ENCODE measurements at regions not wholly inside any gene's neighbourhood (a gene's known extent, or its start where the extent isn't known, plus 50 kb on each side); places are given as distances from the start of the nearest gene placed in this dataset.
"Not testable (repeated sequence)": the region's sequence is repeated elsewhere in the genome, so short reads cannot be mapped to it uniquely, and the experiment has no call there.

- not testable (repeated sequence) for DNase-seq
Observed at GRCh38 chr6:112887424-112887823, 540.3 kb downstream of the RFPL4B start.

GRCh38 chr6:112899541-112899940 is 552.4 kb downstream of the RFPL4B start:
- DNase-seq: no peak

- DNase-seq: no peak
Observed at GRCh38 chr6:112903361-112903760, 556.2 kb downstream of the RFPL4B start.

- no peak for DNase-seq
Observed at GRCh38 chr6:112906726-112907125, 559.6 kb downstream of the RFPL4B start.

- no peak for DNase-seq
Observed at GRCh38 chr6:112909781-112910180, 562.7 kb downstream of the RFPL4B start.

GRCh38 chr6:112910256-112910655 is 563.1 kb downstream of the RFPL4B start:
- no peak for DNase-seq

GRCh38 chr6:112911959-112912358 is 564.8 kb downstream of the RFPL4B start:
- no peak for DNase-seq

- no peak for DNase-seq
Observed at GRCh38 chr6:112912416-112913101, 565.4 kb downstream of the RFPL4B start.

- not testable (repeated sequence) for DNase-seq
Observed at GRCh38 chr6:112919744-112920143, 572.6 kb downstream of the RFPL4B start.

- no peak for DNase-seq
Observed at GRCh38 chr6:112920994-112921393, 573.9 kb downstream of the RFPL4B start.

GRCh38 chr6:112923940-112924587 is 576.9 kb downstream of the RFPL4B start:
- no peak for DNase-seq

GRCh38 chr6:112925702-112926101 is 578.6 kb downstream of the RFPL4B start:
- no peak for DNase-seq

- no peak for DNase-seq
Observed at GRCh38 chr6:112927641-112928320, 580.7 kb downstream of the RFPL4B start.

GRCh38 chr6:112929641-112930040 is 582.5 kb downstream of the RFPL4B start:
- no peak for DNase-seq

GRCh38 chr6:112931832-112932231 is 584.7 kb downstream of the RFPL4B start:
- DNase-seq: no peak

GRCh38 chr6:112933947-112934346 is 586.8 kb downstream of the RFPL4B start:
- no peak for DNase-seq

- no peak for DNase-seq
Observed at GRCh38 chr6:112934433-112935327, 587.5 kb downstream of the RFPL4B start.

- DNase-seq: no peak
Observed at GRCh38 chr6:112935402-112936078, 588.4 kb downstream of the RFPL4B start.

- no peak for DNase-seq
Observed at GRCh38 chr6:112936079-112936472, 588.9 kb downstream of the RFPL4B start.

- DNase-seq: no peak
Observed at GRCh38 chr6:112936504-112936903, 589.4 kb downstream of the RFPL4B start.

GRCh38 chr6:112937690-112938089 is 590.6 kb downstream of the RFPL4B start:
- DNase-seq: not testable (repeated sequence)

- no peak for DNase-seq
Observed at GRCh38 chr6:112938650-112939049, 591.5 kb downstream of the RFPL4B start.
